Gastrocnemius medialis (tissue), 4 donors: ENCODE measurements at regions not wholly inside any gene's neighbourhood (a gene's known extent, or its start where the extent isn't known, plus 50 kb on each side); places are given as distances from the start of the nearest gene placed in this dataset.

Experiments
- ATAC-seq, 2 donors: fragments of 150-250 bp; one replicate each; pipeline ENCODE4 v1.9.1; 2016
- DNase-seq, 2 donors: peaks; one replicate each; pipeline ENCODE4 v3.0.0-alpha.2; 2019
- H3K27ac ChIP-seq, 4 donors: fragments of 200-600 bp; sonication (generic); 1 replicate in 1 of 4; 2 replicates in 3 of 4; pipeline ENCODE4 v1.5.1; 2016 to 2018; ENCODE audit warnings: mild to moderate bottlenecking in 2 of 4, moderate library complexity in 1 of 4
- H3K27me3 ChIP-seq, 3 donors: fragments of 200-600 bp; sonication (generic) in 2 of 3; 1 replicate in 1 of 3; 2 replicates in 2 of 3; pipeline versions ENCODE4 v1.5.1 to v1.6.0; 2016 to 2019; ENCODE audit warnings: mild to moderate bottlenecking in 1 of 3, moderate library complexity in 1 of 3
- H3K36me3 ChIP-seq, 2 donors: fragments of 200-600 bp; sonication (generic) in 1 of 2; one replicate each; pipeline ENCODE4 v1.5.1; 2017 to 2018
- H3K4me1 ChIP-seq, 2 donors: fragments of 200-600 bp; sonication (generic) in 1 of 2; one replicate each; pipeline ENCODE4 v1.5.1; 2016 to 2017; ENCODE audit warnings: mild to moderate bottlenecking in 2 of 2
- H3K4me3 ChIP-seq, 4 donors: fragments of 200-600 bp; sonication (generic) in 3 of 4; 1 replicate in 1 of 4; 2 replicates in 3 of 4; pipeline ENCODE4 v1.5.1; 2016 to 2019; ENCODE audit warnings: mild to moderate bottlenecking in 2 of 4
- H3K9me3 ChIP-seq, 3 donors: fragments of 200-600 bp; sonication (generic) in 2 of 3; 1 replicate in 1 of 3; 2 replicates in 2 of 3; pipeline ENCODE4 v1.5.1; 2016 to 2019
- POLR2A ChIP-seq, 2 donors: fragments of 450-650 bp; IDR thresholded peaks; one replicate each; pipeline ENCODE4 v1.6.1; 2017; ENCODE audit warnings: antibody characterized with exemption in 2 of 2, mild to moderate bottlenecking in 2 of 2, moderate library complexity in 2 of 2
- in situ Hi-C, 4 donors: fragments of 200-750 bp; cut with MboI; loops; one replicate each; pipeline versions ENCODE4 v1.15.0 to v1.8.0; 2017; ENCODE audit warnings: low sequenced_read_pairs in 4 of 4
- intact Hi-C: fragments of 100-400 bp; cut with DNase I; formaldehyde crosslinking; loops from one replicate; pipeline ENCODE4 v1.15.1; 2023; ENCODE audit warnings: low total_unique reads
- TF ChIP-seq, protein P1 (sequence below), 5 experiments: fragments of 450-650 bp in 3 of 5; fragments of 200-600 bp in 2 of 5; sonication (generic) in 2 of 5; IDR thresholded peaks in 4 of 5; conservative IDR thresholded peaks in 1 of 5; 1 replicate in 4 of 5; 2 replicates in 1 of 5; pipeline ENCODE4 v1.5.1; 2016 to 2019; ENCODE audit warnings: antibody characterized with exemption in 5 of 5, mild to moderate bottlenecking in 3 of 5, moderate library complexity in 3 of 5

GRCh38 chr1:204742676-204743251 is 57.2 kb upstream of the LRRN2 start:
- TF ChIP-seq, protein P1, sequence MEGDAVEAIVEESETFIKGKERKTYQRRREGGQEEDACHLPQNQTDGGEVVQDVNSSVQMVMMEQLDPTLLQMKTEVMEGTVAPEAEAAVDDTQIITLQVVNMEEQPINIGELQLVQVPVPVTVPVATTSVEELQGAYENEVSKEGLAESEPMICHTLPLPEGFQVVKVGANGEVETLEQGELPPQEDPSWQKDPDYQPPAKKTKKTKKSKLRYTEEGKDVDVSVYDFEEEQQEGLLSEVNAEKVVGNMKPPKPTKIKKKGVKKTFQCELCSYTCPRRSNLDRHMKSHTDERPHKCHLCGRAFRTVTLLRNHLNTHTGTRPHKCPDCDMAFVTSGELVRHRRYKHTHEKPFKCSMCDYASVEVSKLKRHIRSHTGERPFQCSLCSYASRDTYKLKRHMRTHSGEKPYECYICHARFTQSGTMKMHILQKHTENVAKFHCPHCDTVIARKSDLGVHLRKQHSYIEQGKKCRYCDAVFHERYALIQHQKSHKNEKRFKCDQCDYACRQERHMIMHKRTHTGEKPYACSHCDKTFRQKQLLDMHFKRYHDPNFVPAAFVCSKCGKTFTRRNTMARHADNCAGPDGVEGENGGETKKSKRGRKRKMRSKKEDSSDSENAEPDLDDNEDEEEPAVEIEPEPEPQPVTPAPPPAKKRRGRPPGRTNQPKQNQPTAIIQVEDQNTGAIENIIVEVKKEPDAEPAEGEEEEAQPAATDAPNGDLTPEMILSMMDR (IDR thresholded peaks at IDR 0.05 in 4 of 5, conservative IDR thresholded peaks at IDR 0.05 in 1 of 5): no peak
- TF ChIP-seq POLR2A (IDR thresholded peaks at IDR 0.05): no peak

GRCh38 chr1:204744107-204744779 is 58.7 kb upstream of the LRRN2 start:
- TF ChIP-seq POLR2A (IDR thresholded peaks at IDR 0.05): no peak
- TF ChIP-seq, protein P1 (IDR thresholded peaks at IDR 0.05 in 4 of 5, conservative IDR thresholded peaks at IDR 0.05 in 1 of 5): no peak
- H3K27me3 ChIP-seq: peaks cover 0 to 4% (median 3%) of the 10 kb centered on the region in 3 donors
- no peak overlapping the region for H3K27ac ChIP-seq
- H3K36me3 ChIP-seq: no peaks in the 10 kb centered on the region
- in situ Hi-C loops (no loop called here), intact Hi-C loops (no loop called here)
- no peaks in the 10 kb centered on the region for H3K9me3 ChIP-seq
- no peaks in the 10 kb centered on the region for H3K4me1 ChIP-seq
- DNase-seq: no peak
- ATAC-seq: no peak
- H3K4me3 ChIP-seq: no peak overlapping the region

More at GRCh38 chr1:204742676-204743251, 57.2 kb upstream of the LRRN2 start:
- Histone ChIP-seq H3K27ac (no peak overlapping the region), H3K4me3 (no peak overlapping the region), H3K36me3 (no peaks in the 10 kb centered on the region), H3K4me1 (no peaks in the 10 kb centered on the region), H3K9me3 (no peaks in the 10 kb centered on the region), H3K27me3 (peaks cover 0 to 4% (median 3%) of the 10 kb centered on the region in 3 donors)
- ATAC-seq (no peak), DNase-seq (no peak)
- intact Hi-C loops: no loop called here
- in situ Hi-C loops: no loop called here

DNA sequence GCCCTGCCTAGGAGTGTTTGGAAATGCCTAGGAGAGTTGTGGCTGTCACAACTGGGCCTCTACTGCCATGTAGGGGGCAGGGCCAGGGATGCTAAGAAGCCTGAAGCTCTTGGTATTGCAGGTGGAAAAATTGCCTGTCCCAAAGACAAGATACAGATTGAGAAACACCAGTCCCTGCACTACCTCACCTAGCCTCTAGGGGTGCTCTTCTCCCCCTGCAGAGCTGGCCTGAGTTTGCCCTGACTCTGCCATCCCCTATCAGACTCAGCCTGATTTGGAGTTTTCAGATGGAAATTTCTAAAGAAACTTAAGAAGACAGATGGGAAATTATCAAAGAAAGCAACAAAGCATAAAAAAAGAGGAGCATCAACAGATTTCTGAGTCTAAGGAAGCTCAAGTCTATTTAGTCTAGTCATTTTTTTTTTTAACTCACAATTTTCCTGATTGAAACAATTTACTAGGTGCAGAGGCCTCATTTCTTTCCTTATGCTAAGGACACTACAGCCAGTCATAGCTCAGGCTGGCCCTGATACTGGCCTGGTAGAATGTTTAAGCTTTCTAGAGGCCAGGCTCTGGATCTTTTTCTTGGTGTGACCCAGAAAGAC is 61.4 kb upstream of the LRRN2 start:
- peaks cover 0 to 4% (median 3%) of the 10 kb centered on the region in 3 donors for H3K27me3 ChIP-seq
- H3K4me1 ChIP-seq: no peaks in the 10 kb centered on the region
- H3K36me3 ChIP-seq: no peaks in the 10 kb centered on the region
- H3K9me3 ChIP-seq: no peaks in the 10 kb centered on the region
- intact Hi-C loops (no loop called here), in situ Hi-C loops (no loop called here)
- H3K4me3 ChIP-seq: no peak overlapping the region
- TF ChIP-seq, protein P1 (IDR thresholded peaks at IDR 0.05 in 4 of 5, conservative IDR thresholded peaks at IDR 0.05 in 1 of 5): peak; percentile 48 to 92 (median 69)
- no peak for TF ChIP-seq POLR2A (IDR thresholded peaks at IDR 0.05)
- DNase-seq: no peak
- H3K27ac ChIP-seq: no peak overlapping the region
- ATAC-seq: no peak

DNA sequence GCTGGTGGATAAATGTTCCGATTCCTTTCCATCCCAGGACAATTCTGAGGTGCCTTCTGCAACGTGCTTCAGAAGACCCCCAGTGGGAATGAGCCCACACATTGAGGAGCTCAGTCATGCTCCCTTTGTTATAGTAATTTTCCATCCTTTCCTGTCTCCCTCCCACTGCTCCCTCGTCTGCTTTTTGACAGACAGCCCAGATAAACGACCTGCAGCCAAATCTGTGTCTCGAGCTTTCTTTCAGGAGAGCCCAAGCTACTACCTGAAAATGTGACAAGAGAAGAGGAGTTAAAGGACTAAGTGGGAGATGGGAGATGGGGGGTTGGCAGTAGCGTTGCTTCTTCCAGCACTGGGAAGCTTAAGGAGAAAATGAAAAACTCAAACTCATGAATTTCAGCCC is 65.9 kb upstream of the LRRN2 start:
- no peak for DNase-seq
- Histone ChIP-seq H3K36me3 (no peaks in the 10 kb centered on the region), H3K27ac (no peak overlapping the region), H3K9me3 (no peaks in the 10 kb centered on the region), H3K4me1 (no peaks in the 10 kb centered on the region), H3K27me3 (peaks cover 0 to 3% (median 0%) of the 10 kb centered on the region in 3 donors), H3K4me3 (no peak overlapping the region)
- TF ChIP-seq POLR2A (IDR thresholded peaks at IDR 0.05): no peak
- TF ChIP-seq, protein P1 (IDR thresholded peaks at IDR 0.05 in 4 of 5, conservative IDR thresholded peaks at IDR 0.05 in 1 of 5): no peak
- intact Hi-C loops: no loop called here
- ATAC-seq: no peak
- in situ Hi-C loops: no loop called here
